GM12874 (cell line): ENCODE measurements at regions not wholly inside any gene's neighbourhood (a gene's known extent, or its start where the extent isn't known, plus 50 kb on each side); places are given as distances from the start of the nearest gene placed in this dataset.

Experiments used
- TF ChIP-seq, protein P1 (sequence below): IDR thresholded peaks from 2 replicates; pipeline ENCODE4 v1.5.1; 2011; ENCODE audit warnings: low read depth, mild to moderate bottlenecking, control low read depth, low read length, moderate library complexity; ENCODE audit not compliant: insufficient read depth

DNA sequence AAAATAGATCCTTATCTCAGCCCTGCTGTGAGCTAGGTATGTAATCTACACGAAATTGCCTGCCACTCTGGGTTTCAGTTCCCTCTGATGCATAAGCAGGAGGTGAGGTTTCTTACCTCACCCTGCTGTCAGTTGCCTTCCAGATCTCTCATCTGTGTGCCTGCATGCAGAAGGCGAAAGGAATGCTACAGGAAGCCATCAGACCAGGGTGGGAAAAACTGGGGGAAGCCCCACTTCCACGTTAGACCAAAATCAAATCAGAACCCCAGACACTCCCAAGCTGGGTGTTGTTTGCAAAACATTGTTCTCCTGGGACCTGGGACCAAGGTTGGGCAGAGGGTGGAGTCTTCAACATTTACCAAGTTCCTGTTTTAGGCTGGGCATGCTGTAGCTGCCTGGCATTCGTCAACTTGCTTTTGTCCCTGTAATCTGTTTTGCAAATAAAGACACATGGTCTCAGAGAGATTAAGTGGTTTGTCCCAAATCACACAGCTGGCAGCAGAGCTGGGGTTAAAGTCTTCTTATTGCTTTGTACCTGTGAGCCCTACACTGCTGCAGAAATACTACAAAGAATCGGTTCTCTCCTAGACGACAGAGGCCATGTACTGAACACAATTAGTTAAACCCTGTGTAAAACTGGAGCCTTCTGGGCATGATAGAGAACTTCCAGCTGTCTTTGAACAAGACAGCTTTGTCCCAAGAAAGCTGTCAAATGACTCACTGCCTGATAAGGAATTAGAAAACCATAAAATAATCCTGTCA is 389.7 kb upstream of the RUNX1 start:
- TF ChIP-seq, protein P1, sequence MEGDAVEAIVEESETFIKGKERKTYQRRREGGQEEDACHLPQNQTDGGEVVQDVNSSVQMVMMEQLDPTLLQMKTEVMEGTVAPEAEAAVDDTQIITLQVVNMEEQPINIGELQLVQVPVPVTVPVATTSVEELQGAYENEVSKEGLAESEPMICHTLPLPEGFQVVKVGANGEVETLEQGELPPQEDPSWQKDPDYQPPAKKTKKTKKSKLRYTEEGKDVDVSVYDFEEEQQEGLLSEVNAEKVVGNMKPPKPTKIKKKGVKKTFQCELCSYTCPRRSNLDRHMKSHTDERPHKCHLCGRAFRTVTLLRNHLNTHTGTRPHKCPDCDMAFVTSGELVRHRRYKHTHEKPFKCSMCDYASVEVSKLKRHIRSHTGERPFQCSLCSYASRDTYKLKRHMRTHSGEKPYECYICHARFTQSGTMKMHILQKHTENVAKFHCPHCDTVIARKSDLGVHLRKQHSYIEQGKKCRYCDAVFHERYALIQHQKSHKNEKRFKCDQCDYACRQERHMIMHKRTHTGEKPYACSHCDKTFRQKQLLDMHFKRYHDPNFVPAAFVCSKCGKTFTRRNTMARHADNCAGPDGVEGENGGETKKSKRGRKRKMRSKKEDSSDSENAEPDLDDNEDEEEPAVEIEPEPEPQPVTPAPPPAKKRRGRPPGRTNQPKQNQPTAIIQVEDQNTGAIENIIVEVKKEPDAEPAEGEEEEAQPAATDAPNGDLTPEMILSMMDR: no peak

- TF ChIP-seq, protein P1: no peak
Measured at GRCh38 chr21:35437941-35438340, 388.8 kb upstream of the RUNX1 start.

GRCh38 chr21:35436899-35437298 is 387.8 kb upstream of the RUNX1 start:
- TF ChIP-seq, protein P1: no peak

DNA sequence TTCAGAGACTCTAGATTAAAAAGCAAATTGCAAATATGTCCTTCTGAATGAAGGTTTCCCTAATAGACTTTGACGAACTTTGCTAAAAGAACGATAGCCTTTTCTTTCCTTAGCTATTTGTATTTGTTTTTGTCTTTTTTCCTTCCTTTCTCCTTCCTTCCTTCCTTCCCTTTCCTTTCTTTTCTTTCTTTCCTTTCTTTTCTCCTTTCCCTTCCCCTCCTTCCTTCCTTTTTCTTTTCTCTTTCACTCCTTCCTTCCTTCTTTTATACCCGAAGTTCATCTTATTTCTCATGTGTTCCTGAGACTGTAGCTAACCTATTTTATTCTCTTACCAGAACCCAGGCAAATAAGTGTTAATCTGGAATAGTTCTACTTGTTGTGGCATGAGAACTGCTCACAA is 381.2 kb upstream of the RUNX1 start:
- TF ChIP-seq, protein P1: no peak

DNA sequence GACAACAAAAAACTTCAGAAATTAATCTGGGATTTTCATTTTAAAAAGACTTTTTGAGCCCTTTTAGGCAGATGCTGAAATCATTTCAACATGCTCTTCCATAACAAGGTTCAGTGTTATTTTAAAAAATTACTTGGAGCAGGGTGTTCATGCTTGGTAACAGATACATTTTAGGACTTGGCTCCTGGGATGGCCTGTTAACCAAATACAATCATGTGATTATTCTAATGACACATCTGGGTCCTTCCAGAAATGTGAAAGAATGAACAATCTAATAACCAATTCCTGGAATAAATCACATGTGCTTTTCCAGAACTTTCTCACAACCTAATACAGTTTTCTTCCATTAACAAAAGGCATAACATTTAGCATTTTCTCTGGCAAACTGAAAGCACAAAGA is 379.8 kb upstream of the RUNX1 start:
- TF ChIP-seq, protein P1: no peak

DNA sequence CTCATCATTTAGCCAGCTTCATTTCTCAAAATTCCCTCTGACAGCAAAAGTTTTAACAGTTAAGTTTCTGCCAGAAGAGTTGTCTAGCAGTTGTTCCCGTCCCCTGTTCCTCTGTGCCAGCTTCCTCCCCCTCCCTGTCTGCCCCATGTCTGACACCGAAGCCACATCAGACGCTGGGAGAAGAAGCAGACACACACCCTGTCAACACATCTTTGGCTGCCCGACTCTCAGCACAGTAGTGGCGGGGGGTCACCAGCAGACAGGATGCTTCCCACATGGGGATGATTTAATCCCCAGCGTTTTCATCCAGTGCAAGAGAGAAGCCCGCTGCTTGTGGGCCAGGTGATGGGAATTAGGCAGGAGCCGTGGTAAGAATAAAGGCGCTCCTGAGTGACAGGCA is 379.4 kb upstream of the RUNX1 start:
- TF ChIP-seq, protein P1: no peak

DNA sequence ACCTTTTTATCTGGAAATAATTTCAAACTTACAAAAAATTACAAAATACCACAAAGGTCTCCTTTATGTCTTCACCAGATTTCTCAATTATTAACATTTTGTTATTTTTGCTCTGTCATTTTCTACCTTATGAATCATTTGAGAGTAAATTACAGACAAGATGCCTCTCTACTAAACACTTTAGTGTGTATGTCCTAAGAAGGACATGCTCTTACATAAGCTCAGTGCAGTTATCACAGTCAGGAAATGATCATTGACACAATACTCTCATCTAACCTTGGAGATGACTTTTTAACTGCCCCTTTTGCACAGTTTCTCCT is 378.9 kb upstream of the RUNX1 start:
- TF ChIP-seq, protein P1: no peak
